GM21619 (cell line): ENCODE measurements at regions not wholly inside any gene's neighbourhood (a gene's known extent, or its start where the extent isn't known, plus 50 kb on each side); places are given as distances from the start of the nearest gene placed in this dataset.

Source experiments
- ATAC-seq: cut with Tn5 transposase; IDR thresholded peaks from one replicate; pipeline ENCODE4 v1.9.1; 2021; ENCODE audit not compliant: unreplicated experiment

GRCh38 chr13:34430294-34430693 is 511.8 kb upstream of the NBEA start:
- ATAC-seq, result no peak

DNA sequence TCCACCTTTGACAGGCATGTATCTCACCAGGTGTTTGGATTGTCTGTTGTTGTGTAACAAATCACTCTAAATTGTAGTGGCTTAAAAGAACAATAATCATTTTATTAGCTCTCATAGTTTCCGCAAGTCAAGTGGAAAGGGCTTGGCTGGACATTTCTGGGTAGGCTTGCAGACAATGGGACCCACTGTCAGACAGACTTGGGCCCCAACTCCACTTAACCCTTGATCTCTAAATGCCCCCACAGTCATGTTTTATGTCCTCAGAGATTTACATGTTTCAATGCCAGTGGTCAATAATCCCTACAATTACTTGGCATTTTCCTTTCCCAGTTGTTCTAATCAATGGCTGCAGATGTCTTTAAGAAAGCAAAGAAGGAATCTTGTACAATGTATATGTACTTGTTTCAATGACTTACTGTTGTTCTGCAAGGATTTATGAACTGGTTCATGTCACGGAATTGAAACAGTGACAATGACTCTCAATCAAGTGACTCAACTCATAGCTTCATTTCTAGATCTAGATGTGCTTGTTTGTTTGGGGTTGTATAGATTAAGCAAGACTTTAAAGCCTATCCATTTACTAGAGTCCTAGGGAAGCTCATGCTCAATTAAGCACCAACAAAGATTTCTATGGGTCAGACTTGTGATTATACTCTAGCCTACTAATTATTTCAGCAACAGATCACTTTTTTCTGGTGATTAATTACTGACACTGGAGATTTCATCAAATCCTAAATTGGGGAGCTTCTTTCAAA is 510.1 kb upstream of the NBEA start:
- ATAC-seq, result no peak

DNA sequence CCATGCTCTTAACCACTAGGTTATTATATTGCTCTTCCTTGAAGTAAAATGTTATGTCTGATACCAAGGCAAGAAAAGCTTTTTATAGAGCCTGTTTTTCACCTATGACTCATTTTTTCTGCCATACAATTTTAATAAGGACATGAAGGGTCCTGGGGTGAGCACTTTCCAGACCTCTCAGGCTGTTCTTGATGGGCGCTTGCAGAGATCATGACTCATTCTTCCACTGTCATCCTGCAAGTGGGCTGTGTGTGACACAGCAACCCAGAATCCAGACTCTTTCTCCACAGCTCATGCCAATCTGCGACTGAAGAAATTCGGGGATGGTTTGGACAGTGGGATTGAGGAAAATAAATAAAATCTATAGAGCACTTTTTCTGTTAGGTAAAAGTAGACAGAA is 506.7 kb upstream of the NBEA start:
- ATAC-seq, result no peak

GRCh38 chr13:34437873-34438272 is 504.2 kb upstream of the NBEA start:
- ATAC-seq, result no peak

DNA sequence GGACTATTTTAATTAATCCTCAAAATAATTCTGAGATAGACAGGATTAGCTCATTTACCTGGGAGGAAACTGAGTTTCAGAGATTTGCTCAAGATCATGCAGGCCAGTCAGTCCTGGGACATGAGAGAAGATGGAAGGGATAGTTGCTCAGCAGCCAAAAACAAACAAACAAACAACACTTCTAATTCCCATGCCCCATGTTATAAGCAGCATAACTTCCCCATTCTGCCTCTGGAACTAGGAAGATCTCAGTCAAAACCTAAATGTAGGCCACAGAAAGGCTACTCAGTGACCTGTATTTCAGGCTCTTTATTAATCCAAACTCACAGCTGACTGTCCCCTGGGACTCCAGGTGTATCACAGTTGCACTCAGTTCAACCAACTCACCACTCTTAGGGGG is 489.2 kb upstream of the NBEA start:
- no peak for ATAC-seq

DNA sequence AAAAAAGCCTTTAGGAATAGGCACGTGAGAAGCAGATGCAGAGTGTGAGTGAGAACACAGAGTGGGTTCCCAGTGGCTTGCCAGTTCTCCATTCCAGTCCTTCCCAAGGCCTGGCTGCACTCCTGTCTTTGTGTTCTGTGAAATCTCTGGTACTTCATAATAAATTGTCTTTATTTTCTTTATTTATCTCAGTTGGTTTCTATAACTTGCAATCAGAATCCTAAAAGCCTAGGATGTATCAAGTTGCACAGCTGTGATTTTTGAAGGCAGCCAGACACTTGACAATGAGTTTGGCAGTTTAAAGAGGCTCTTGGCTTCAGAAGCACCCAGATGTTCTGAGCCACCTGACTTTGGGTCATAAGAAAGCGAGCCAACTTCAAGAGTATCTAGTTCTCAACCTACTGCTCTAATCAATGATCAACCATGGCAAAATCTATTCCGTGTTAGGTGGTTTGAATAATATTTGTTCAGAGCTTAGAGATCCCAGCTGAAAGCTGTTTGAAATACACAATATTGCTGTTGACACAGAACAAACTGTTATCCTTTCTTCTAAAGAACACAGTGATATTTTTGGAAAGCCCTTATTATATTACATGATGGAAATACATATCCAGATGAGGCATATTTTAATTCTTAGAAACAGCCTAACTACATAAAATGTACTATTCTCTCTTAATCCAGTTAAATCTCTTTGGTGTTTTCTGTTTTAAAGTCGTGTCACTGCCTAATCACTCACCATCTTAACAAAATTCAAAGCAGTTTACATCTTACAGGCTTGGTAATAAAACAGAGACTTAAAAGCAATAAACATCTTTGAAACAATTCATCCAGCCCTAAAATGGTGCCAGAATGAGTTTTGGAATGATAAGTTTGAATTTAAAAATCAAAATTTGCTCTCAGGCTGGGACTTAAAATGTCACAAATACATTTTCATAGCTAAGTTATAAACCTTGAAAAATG is 483.0 kb upstream of the NBEA start:
- no peak for ATAC-seq

GRCh38 chr13:34459856-34460255 is 482.2 kb upstream of the NBEA start:
- no peak for ATAC-seq

DNA sequence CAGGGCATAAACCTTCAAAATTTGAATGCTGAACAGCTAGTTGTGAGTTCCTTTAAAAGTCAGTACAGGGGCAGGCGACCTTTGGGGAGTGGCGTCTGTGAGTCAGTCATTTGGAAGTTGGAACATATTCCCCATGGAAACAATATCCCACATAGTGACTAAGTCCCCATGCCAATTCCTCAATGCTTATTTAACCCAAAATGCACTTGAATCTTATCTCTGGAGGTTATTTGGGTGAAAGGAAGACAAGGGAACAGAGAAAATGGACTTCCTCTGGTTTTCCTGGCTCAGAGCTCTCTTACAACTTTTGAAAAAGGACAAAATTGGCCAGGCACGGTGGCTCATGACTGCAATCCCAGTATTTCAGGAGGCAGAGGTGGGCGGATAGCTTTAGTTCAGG is 479.2 kb upstream of the NBEA start:
- ATAC-seq, result no peak

DNA sequence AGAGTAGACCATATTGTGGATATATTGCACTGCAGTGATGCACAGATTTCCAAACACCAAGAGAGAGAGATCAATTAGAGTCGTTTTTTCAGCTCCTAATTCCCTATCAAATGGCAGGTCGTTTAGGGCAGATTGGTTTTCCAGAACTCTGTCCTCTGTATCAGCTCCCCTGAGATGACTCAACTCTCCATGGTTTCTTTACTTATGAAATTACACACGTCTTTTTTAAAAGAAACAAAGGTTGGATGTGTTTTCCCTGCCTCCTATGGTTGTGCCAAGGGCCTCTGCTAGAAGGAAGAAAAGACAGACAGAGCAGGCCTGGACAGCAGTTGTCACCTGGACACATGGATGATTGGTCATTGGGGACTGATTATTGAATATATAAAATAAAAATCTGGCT is 478.1 kb upstream of the NBEA start:
- ATAC-seq, result no peak

DNA sequence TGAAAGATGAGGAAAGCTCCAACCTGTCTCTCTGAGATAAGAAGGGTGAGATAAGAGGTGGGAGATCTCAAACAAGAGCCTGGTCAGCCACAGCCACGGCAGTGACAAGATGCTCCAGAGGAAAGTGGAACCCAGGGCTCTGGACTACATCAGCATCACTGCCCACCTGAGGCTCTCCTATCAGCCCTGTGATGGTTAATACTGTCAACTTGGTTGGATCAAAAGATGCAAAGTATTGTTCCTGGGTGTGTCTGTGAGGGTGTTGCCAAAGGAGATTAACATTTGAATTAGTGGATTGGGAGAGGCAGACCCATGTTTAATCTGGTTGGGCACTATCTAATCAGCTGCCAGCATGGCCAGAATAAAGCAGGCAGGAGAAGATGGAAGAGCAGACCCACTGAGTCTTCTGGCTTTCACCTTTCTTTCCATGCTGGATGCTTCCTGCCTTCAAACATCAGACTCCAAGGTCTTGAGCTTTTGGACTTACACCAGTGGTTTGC is 476.6 kb upstream of the NBEA start:
- ATAC-seq, result no peak

GRCh38 chr13:34466301-34466700 is 475.8 kb upstream of the NBEA start:
- no peak for ATAC-seq

- no peak for ATAC-seq
Observed at GRCh38 chr13:34467450-34468083, 474.5 kb upstream of the NBEA start.

DNA sequence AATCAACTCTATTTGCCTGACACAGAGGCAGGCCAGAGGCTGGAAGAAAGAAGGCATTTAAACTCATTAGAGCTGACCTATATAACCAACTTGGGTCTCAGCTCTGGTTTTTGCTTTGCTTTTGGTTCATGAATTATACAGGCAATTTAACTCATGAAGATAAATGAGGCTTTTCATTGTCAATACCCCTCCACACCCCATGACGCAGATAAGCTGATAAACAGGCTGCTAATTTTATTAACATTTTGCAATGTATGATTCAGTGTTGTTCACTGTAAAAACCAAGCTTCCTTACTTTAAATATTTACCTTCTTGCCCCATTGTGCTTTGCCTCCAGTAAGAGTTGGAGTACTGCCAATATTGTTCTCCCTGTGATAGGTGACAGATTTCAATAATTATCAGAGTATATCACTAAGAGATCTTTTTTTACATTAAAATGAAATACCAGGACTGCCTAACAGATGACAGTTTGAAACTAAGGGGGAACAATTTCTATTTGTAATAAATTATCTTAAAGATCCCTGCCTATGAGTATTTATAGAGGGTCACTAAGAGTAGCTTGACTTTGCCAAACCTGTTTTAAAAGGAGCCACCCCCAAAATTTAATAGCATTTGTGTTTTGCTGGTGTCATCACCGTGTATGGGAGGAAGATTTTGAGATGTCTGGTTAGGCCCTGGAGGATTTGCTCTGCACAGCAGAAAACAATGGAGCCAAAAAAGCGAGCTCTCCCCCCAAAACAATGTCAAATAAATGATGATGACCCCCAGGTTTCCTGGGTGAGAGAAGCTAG is 472.7 kb upstream of the NBEA start:
- ATAC-seq, result no peak

- no peak for ATAC-seq
Observed at GRCh38 chr13:34474187-34474868, 467.7 kb upstream of the NBEA start.

DNA sequence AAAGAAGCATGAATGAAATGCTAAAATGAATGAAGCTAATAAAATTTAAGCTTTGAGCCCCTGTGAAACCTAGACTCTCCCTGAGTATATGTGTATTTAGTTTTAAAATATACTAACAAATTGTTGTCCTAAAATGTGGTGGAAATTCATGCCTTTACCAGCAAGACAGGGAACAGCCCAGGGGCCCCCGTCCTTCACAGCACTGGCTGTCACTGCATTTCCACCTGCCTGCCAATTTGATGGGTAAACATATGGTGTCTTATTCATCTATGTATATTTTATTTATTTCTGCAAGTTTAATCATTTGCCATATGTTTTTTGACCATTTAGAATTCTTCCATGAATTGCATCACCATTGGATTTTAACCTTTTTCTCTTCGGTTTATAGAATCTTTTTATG is 463.7 kb upstream of the NBEA start:
- ATAC-seq, result no peak

DNA sequence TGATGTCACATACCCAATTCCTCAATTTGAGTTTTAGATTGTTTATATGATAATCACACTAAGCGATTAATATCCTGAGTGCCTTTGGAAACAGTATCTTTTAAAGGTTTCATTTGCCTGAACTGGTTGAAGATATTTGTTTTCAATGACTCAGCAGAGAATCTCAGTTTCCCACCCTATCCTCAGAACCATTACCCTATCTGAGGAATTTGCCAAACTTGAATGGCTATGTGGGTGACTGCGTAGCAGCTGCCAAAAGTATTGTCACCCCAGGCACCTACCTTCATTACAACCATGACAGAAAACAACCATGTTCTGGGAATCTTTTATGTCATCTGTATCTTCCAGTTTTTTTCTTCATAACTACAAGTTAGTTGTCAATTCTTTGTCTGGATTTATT is 440.1 kb upstream of the NBEA start:
- no peak for ATAC-seq

GRCh38 chr13:34502621-34503020 is 439.4 kb upstream of the NBEA start:
- no peak for ATAC-seq

- no peak for ATAC-seq
Observed at GRCh38 chr13:34506796-34507195, 435.3 kb upstream of the NBEA start.

DNA sequence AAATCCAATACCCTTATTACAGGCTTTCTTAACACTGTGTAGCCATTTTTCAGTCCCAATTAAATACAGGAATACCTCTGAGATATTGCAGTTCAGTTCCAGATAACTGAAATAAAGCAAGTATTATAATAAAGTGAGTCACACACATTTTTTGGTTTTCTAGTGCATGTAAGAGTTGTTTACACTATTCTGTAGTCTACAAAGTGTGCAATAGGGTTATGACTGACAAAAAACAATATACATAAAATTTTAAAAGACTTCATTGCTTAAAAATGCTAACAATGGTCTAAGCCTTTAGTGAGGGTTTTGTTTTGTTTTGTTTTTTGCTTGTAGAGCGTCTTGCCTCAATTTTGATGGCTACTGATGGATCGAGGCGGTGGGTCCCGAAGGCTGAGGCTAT is 434.4 kb upstream of the NBEA start:
- ATAC-seq, result no peak

GRCh38 chr13:34512817-34513216 is 429.3 kb upstream of the NBEA start:
- no peak for ATAC-seq
